Activated T-helper 1 cell treated with Interleukin-2 at 50 U/mL for 16 hours (primary cell): ENCODE measurements at regions not wholly inside any gene's neighbourhood (a gene's known extent, or its start where the extent isn't known, plus 50 kb on each side); places are given as distances from the start of the nearest gene placed in this dataset.

Source experiments
- DNase-seq: peaks from one replicate; pipeline ENCODE4 v3.0.0-alpha.2; 2020; ENCODE audit warnings: low read depth

DNA sequence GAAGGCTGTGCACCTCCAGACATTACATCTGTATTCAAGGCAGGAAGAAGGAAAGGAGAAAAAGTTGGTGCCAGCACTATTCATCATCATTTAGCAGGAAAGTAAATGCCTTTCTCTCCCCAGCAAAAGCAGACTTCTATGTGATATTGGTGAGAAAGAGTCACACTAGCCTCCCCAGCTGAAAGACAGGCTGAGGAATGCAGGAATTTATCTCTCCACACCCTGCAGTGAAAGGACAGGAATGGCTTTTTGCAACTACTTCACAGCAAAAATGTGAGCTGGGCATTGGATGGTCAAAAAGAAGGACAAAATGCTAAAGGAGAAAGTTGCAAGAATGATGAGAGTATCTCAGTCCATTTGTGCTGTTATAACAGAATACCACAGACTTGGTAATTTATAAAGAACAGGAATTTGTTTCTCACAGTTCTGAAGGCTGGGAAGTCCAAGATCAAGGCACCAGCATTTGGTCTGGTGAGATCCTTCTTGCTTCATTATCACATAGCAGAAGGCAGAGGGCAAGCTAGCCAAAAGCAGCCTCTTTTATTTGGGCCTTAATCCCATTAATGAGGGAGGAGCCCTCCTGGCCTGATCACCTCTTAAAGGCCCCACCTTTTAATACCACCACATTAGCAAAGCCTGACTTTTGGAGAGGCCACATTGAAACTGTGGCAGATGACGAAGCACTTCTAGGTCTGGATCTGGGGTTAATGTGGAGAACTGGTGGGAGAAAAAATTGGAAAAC, 388.1 kb upstream of the SLC14A2 start:
- no peak for DNase-seq

DNA sequence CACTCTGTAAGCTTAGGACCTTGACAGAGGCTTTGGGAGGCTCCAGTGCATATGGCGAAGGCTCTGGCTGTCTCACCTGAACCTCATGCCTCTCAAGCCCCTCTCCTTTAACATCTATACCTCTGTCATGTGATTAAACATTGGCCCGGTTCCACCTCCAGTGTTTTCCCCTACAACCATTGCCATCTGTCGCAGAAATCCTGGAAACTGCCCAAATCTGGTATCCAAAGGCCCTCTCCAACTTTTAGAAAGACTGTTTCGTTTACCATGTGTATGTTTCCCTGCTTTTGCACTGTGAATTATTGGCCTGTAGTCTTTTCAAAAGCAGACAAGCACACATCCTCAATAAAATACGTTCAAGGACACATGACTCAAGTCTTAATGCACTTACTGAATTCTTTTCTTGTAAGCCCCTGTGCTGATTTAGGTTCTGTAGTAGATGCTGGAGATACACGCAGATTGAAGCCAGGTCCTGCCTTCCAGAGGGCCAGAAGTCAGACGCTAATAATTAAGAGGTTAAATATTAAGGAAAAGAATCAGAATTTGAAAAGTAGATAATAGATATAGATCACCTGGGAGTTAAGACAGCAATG, 386.4 kb upstream of the SLC14A2 start:
- DNase-seq: no peak

DNA sequence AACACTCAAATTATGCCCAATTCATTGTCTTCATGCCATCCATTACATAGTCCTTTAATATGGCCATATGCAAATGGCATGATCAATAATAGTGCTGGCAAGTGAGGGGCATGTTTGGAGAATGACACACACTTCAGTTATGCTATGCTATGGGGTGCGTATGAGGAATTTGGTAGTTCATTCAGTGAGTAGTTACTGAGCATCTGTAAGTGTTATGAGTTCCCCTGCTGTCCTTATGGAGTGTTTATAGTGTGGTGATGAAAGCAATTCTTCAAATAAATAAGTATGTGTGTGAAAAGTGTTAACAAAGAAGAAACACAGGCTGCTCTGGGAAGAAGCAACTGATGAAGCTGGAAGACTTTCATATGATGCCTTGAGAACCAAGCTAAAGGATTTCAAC, 383.7 kb upstream of the SLC14A2 start:
- DNase-seq: no peak

DNA sequence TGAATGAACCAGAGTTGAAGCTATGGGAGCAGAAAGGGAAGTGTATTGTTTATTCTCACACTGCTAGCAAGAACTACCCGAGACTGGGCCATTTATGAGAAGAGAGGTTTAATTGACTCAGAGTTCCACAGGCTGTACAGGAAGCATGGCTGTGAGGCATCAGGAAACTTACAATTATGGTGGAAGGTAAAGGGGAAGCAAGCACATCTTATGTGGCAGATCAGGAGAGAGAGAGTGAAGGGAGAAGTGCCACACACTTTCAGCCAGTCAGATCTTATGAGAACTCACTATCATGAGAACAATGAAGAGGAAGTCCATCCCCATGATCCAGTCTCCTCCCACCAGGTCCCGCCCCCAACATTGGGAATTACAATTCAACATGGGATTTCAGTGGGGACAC, 383.2 kb upstream of the SLC14A2 start:
- DNase-seq: no peak

DNA sequence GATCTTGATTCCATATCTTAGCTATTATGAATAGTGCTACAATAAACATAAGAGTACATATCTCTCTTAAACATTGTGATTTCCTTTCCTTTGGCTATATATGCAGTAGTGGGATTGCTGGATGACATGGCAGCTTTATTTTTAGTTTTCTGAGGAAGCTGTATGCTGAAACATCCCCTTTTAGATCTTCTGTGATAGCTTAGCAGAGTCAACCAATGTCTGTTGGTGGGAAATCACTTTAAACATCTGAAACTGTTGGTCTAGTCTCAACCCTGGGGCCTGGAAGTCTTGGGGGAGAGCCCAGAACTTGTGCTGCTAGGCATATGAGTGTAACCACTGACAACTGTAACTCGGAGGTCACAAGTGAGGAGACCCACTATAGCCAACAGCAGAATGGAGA, 378.6 kb upstream of the SLC14A2 start:
- no peak for DNase-seq

DNA sequence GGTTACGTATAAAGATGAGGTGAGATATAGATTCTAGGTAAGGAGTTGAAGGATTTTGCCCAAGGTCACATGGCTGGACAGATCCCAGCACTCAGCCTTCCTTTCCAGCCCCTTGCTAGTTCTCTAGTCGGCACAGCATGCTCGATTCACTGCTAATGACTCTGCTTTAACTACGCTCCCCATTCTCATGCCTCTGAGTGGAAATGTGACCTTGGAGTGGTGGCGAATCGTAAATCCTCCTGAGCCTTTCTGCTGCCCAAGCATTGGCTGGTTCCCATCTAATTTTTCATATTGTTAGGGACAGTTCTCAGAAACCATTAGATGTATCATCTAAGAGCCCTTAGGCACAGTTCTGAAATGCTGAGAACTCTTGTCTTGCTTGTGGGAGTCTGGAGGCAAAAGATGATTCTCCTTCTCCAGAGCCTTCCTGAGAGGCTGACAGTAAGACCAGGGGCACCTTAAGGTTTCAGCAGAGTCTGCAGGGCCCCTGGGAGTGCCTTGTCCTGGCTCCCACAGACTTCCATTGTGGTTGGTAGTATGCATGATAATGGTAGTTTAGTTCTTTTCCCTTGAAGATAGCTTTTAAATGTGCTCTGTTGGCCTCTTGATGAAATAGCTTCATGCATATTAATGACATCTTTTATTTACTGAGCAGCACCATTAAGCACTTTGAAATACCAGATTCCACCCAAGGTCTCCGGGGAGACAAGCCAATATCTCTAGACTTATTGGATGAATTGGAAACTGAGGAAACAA, 377.8 kb upstream of the SLC14A2 start:
- no peak for DNase-seq

DNA sequence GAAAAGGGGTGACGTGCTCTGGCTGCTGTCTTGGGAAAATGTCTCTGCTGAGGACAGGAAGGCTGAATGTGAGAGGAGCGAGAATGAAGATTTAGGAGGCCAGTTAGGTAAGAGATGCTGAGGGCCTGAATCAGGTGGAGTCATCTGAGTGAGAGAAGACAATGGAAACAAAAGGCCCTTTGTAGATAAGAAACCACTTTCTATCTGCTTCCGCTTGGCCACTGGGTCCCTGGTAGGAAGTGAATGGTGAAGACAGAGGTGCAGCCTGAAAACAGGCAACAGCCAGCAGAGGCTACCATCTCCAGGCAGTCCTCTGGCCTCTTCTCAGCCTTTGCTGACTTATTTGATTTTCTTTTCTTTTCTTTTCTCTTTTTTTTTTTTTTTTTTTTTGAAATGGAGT, 374.0 kb upstream of the SLC14A2 start:
- DNase-seq: no peak

DNA sequence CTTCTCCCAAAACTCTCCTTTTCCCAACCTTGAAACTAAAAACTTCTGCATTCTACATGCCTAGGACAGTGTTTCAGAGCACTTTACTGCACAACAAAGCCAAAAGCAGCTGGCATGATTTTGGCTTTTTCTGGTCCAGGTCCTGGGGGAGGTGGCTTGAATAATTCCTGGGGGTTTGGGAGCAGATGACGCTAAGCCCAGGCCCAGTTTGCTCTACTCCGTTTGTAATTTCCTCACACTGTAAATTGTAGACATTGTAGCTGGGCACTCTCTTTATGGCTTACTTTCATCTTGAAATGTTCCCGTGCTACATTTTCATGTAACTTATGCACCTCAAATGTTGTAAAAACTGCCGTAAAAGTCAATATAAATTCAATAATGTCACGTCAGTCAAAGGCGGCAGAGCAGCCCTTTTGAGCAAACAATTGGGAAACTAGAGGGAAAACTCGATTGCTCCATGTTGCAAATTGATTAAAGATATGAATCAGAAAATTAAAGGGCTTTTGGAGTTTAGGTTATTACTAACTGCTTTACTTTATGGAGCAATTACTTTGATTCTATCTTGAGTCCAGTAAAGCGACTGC, 373.2 kb upstream of the SLC14A2 start:
- DNase-seq: no peak

DNA sequence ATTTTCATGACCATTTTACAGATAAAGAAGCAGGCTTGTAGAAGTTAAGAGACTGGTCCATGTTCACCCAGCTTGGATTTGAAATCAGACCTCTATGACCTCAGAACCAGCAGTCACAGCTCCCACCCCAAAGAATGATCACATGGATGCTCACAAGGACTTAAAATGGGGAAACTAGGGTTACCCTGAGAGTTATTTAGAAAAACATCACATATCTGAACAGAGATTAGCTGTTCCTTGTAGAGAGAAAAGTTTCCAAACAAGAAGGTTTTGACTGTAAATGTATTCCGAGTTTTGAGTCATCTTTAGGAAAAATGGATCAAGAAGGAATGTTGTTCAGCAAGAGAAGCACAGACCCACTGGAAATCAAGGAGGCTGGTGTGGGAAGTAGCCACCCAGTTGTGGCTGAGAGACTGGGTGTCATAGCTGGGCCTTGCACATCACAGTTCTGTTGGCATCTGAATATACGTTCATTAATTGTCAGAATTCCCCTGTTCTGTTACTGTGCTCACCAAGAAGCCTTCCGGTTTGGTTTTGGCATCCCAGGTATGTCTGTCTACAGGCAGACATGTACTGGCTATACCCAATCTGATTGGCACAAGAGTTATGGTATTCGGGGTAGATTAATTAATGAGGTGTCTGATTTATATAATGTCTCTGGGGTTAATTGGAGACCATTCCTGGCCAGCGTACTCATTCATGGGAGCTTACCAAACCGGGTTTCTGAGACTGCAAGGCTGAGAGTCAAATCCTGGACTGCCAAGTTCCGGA, 371.8 kb upstream of the SLC14A2 start:
- DNase-seq: no peak

DNA sequence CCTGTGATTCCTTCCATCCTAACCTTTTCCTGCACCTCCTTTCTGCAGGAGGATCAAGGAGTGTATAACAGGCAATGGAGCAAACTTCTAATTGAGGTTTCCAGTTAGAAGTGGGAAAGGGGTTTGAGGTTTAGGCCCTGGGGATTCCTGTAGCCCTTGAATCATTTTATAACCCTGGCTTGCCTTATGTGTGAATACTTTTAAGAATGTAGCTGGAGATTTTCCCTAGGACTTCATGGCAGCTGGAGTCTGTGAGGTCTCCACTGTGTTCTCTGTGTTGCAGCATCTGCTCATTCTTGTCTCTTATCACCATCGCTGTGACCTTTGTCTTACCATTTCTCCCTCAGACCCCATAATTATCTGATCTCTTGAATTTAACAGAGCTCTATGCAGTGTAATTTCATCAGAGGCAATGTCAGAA, 370.2 kb upstream of the SLC14A2 start:
- no peak for DNase-seq

DNA sequence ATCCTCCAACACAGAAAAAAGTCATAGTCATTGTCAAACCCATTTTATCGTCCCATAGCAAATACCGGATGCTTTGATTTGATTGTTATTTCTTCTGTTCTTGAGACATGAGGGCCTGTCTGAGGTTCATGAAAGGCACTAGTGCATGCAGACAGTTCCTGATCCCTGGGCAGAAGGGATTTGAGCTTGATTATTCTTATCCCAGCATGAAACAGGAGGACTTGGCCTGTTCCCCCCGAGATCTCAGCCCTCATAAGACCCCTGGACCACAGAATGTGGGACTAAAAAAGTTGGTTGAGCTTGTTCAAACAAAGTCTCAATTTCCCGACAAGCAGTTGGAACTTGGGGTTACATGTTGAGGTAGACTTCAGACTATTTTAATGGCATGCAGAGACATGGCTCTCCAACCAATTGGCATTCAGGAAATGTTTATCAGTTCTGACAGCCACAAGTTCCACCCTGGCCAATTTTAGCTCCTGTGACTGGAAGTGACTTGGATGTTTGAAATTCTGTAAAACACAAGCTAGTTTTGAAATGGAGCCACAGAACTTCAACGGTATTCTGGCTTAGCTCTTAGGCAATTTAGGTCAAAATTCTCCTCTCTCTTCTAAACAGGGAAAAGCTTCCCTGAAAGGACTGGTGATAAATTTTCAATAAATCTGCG, 366.9 kb upstream of the SLC14A2 start:
- DNase-seq: no peak

DNA sequence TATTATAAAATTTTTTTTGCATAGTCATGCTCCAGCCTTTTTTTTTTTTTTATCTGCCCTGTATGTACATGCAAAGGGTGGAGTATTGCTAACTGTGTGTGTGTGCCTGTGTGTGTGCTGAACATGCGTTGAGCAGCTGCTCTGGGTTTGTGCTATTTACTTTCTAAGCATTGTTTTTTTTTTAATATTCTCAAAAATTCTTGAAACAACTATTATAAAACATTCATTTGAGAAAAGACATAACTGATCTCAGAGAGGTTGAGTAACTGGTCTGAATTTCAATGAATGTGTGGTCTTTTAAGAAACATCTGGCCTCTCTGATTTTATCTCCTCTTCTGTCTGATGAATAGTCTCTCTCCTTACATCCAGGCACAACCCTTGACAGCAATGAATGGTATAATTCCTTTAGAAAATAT, 366.0 kb upstream of the SLC14A2 start:
- no peak for DNase-seq

DNA sequence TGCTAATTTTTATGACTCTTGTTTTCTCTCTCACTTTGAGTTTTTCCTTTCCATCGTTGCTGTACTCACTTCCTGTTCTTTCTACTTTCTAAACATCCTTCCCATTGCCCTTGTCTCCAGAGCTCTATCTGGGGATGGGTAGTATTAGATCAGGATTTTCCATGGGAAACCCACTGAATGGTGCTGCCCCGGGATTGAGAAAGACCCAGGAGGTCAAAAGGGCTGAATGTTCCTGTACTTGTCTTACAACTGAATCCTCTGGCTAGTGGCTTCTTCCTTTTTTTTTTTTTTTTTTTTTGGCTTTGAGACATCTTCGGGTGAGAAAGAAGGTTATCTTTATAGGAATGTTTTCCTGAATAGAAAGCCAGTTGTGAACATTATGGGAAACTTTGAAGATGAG, 364.8 kb upstream of the SLC14A2 start:
- DNase-seq: no peak

DNA sequence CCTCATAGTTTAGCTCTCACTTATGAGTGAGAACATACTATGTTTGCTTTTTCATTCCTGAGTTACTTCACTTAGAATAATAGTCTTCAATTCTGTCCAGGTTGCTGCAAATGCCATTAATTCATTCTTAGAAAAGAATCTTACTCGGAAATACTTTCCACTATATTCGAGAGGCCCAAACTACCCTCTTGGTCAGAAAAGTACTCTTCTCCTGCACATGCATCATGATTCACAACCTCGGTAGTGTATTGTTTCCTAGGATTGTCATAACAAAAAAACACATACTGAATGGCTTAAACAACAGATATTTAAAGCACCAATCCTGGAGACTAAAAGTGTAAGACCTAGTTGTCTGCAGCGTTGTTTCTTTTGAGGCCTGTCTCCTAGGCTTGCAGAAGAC, 364.0 kb upstream of the SLC14A2 start:
- DNase-seq: no peak

DNA sequence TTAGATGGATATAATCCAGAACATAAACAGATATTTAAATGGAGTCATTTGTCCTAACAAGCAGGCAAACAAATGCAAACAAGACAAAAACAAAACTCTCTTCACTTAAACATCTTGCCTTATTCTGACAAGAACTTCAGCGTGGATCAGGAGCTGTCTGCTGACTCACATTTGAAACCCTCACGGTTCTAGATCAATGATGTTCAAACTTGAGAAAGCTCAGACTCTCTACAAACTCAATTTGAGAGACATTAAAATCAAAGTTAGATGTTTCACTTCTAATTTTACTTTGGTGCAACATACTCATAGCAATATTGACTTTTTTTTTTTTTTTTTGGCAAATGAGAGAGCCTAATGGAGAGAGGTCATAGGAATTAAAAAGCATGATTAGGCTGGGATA, 362.8 kb upstream of the SLC14A2 start:
- no peak for DNase-seq

DNA sequence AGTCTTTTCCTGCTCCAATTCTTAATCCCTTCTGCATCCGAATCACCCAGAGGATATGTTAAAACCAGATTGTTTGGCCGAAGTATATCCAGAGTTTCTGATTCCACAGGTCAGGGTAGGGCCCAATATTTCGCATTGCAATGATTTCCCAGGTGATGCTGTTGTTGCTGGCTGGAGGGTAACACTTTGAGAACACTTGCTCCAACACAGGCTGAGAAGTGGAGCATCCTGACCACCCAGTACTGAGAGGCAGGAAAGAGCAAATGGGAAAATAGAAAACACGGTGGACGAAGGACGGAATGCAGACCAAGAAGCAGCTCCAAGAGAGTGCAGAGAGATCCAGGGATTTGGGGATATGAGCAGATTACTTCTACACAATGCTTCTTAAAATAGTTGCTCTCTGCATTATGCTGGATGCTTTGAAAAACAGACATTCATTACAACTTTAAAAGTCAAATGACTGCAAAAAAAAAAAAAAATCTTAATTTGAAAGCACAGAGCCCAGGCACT, 362.2 kb upstream of the SLC14A2 start:
- no peak for DNase-seq

DNA sequence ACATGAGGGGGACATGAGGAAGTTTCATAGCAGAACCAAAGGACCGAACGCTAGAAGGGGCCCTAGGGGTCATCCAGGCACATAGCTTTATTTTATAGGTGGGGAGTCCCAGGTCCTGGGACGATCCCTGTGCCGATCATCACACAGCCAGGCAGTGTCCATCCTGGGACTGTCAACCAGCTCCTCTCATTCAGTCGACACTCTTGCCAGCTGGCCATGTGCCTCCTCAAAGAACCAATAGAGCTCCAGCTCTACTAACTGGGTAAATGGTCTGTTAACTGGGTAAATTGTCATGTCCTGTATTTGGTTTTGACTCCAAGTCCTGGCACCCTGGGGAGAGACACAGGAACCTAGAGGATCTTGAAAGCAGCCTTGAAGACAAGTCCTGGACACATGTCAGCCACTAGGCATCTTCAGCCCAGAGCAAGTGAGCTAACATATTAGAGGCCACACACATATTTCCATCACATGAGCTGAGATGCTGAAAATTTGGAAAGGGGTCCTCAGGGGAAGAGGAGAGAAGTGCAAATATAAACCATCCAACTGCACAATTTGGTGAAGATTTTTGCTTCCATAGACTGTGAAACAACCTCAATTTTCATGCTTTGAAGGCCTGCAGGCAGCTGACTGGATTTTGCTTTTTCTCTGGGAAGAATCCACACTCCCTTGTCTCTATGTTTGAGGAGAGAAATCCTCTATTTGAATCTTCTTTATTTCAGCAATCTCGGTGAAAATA, 361.1 kb upstream of the SLC14A2 start:
- no peak for DNase-seq

DNA sequence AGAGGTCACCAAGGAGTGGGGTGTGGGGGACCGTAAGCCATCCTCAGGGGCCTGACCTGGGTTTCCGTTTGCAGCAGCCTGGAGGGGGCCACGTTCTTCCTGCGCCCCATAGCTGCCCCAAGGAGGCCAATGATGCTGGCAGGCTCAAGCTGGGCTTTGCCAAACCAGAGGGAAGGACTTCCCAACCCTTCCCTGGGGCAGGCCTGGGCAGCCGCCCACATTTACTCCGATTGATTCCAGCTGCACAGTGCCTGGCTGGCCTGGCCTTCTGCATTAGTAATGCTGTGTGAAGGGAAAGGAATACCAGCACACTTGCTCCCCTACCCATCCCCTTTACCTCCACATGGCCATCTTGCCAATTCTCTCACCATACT, 360.6 kb upstream of the SLC14A2 start:
- DNase-seq: no peak

DNA sequence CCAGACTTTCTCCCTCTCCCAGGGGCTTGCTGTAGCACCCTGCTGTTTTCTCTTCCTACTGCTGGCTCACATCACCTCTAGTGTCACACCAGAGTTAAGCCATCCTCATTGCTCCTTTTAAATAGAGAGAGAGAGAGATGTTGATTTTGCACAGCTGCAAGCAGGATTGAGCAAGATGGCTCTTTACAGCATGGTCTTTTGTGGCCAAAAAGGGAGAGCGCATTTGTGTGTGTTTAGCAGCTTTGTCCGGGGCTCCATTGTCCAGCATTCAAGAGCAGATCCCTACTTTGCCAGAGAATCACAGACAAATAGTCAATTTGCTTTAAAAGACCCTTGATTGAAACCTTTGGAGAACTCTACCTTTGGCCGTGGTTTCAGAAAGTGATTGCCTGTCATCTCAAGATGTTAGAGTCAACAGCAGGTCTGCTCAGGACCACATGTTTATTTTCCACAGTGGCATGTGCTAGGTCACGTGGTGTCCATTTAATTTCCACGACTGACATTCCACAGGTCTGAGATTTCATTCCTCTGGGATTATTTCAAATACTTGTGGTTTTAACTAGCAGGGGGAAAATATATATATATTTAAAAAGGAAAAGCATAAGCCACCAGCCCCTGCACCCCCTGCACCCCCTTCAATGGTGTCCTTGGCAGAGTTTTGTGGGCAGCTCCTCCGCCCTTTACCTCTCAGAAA, 359.9 kb upstream of the SLC14A2 start:
- DNase-seq: no peak

DNA sequence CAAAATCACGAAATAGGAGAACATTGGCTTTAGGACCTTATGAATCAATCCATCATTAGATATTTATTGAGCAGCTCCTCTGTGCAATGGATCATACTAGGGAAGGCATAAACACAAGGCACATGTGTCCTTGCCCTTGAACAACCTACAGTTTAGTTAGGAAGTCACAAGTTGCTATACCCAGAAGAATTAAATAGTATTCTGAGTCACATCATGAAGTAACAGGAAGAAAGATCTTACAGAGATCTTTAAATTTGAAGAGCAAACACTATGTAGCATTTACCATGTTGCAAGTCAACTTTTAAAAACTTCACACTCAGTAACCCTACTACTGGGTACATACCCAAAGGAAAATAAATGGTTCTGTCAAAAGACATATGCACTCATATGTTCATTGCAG, 355.2 kb upstream of the SLC14A2 start:
- no peak for DNase-seq
